Naive B cell (primary cell): ENCODE measurements at regions not wholly inside any gene's neighbourhood (a gene's known extent, or its start where the extent isn't known, plus 50 kb on each side); places are given as distances from the start of the nearest gene placed in this dataset.

Experiments used
- ATAC-seq, 2 donors: fragments of 150-1000 bp; cut with Tn5 transposase; 2 replicates each; pipeline ENCODE4 v1.10.0; 2021; ENCODE audit warnings: low read depth in 2 of 2, mild to moderate bottlenecking in 2 of 2, moderate library complexity in 2 of 2
- DNase-seq: peaks from one replicate; pipeline ENCODE4 v3.0.0; 2022
- H3K27ac Mint-ChIP-seq, 6 donors: one replicate each; pipeline ENCODE4 v1.8.0; 2020 to 2022; ENCODE audit warnings: mild to moderate bottlenecking in 6 of 6, mixed read lengths in 6 of 6, moderate library complexity in 5 of 6, inconsistent platforms in 2 of 6
- H3K27me3 Mint-ChIP-seq, 3 donors: one replicate each; pipeline ENCODE4 v1.8.0; 2021 to 2022; ENCODE audit warnings: mixed read lengths in 3 of 3, mild to moderate bottlenecking in 1 of 3
- H3K36me3 Mint-ChIP-seq, 2 donors: one replicate each; pipeline ENCODE4 v1.8.0; 2020 to 2022; ENCODE audit warnings: mixed read lengths in 2 of 2, inconsistent platforms in 1 of 2, mild to moderate bottlenecking in 1 of 2
- H3K4me1 Mint-ChIP-seq, 3 donors: one replicate each; pipeline ENCODE4 v1.8.0; 2020 to 2022; ENCODE audit warnings: mixed read lengths in 3 of 3, inconsistent platforms in 1 of 3, mild to moderate bottlenecking in 1 of 3, moderate library complexity in 1 of 3
- H3K4me3 Mint-ChIP-seq, 8 donors: one replicate each; pipeline ENCODE4 v1.8.0; 2020 to 2022; ENCODE audit warnings: mild to moderate bottlenecking in 8 of 8, mixed read lengths in 8 of 8, moderate library complexity in 8 of 8, inconsistent platforms in 2 of 8
- H3K9me3 Mint-ChIP-seq, 7 donors: one replicate each; pipeline ENCODE4 v1.8.0; 2020 to 2022; ENCODE audit warnings: mixed read lengths in 7 of 7, mild to moderate bottlenecking in 5 of 7, inconsistent platforms in 2 of 7, moderate library complexity in 1 of 7

DNA sequence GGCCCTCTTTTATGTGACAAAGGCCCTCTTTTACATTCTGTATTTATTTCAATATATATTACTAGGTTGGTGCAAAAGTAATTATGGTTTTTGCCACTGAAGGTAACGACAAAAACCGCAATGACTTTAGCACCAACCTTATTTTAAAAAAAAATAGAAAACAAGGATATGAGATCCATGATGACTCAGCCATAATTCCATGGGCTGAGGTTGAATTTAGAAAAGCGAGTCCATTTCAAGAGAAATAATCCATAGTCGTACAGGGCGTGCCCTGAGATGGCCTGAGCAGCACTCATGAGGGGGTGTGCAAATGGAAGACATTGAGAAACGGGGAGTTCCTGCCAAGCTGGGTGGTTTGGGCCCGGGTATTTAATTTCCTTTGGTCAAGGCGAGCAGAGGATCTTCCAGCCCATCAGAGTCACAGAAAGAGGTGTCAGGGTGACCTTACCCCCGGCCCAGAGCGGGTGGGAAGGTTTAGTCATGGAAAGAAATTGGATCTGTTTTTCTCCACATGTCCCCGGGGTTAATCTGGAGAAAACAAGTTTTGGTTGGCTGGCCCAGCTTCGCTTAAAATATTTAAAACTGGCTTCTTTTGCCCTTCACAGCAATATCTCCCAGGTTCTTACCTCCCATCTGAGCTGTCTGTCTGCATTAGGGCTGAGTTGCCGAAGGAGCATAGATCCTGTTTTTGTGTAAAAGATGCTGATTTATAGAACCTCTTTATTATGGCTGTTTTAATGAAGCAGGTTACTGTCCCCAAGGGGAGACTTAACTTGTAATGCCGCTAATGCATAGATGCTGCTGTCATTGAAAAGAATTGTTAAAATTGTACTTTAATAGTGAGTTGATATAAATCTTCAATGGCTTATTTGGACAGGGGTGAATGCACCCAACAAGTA lies 255.6 kb downstream of the PREX1 start:
- DNase-seq (no peak), ATAC-seq (no peak)
- H3K27ac Mint-ChIP-seq: no peak overlapping the region
- H3K27me3 Mint-ChIP-seq: peaks cover 7 to 27% (median 24%) of the 10 kb centered on the region in 3 donors
- H3K4me1 Mint-ChIP-seq: peaks cover 0 to 2% (median 0%) of the 10 kb centered on the region in 3 donors
- peak overlapping the region in 1 of 8 donors; percentile 35 for H3K4me3 Mint-ChIP-seq
- H3K36me3 Mint-ChIP-seq: no peaks in the 10 kb centered on the region
- H3K9me3 Mint-ChIP-seq: no peaks in the 10 kb centered on the region

DNA sequence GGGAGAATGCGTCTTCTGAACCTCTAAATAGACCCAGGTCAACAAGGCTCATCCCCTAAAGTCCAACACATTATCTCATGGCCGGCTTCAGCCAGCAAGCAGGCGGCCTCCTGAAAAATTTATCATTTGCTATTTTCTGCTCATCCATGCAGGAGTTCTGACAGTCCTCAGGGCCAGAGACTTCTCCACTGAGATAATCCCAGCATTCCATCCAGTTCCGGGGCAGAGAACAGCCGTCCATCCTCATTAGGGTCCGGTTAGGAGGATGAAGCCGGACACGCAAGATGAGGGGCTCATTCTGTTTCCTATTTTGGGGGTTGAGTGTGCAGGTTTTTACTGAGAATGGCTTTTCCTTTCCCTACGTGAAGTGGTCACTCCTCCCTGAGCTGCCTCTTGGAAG lies 258.1 kb downstream of the PREX1 start:
- Mint-ChIP-seq H3K36me3 (no peaks in the 10 kb centered on the region), H3K9me3 (peaks cover 0 to 10% (median 3%) of the 10 kb centered on the region in 7 donors), H3K4me3 (no peak overlapping the region), H3K4me1 (peaks cover 0 to 2% (median 0%) of the 10 kb centered on the region in 3 donors), H3K27ac (no peak overlapping the region), H3K27me3 (peaks cover 9 to 17% (median 17%) of the 10 kb centered on the region in 3 donors)
- DNase-seq: no peak
- no peak for ATAC-seq

DNA sequence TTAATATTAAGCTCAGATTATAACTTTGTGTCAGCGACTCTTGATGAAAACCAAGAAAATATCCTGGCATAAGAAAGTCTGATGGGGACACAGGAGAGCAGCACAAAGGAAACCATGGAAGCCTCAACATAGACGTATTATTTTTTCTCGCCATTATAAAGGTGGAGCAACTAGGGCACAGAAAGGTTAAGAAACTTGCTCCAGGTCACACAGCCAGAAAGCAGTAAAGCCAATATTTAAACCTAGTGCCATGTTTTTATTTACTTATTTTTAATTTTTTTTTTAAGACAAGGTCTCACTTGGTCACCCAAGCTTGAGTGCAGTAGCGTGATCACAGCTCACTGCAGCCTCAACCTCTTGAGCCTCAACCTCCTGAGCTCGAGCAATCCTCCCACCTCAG lies 259.3 kb downstream of the PREX1 start:
- peaks cover 7 to 15% (median 14%) of the 10 kb centered on the region in 3 donors for H3K27me3 Mint-ChIP-seq
- peaks cover 0 to 13% (median 5%) of the 10 kb centered on the region in 7 donors for H3K9me3 Mint-ChIP-seq
- DNase-seq (no peak), ATAC-seq (no peak)
- H3K4me1 Mint-ChIP-seq: peaks cover 0 to 2% (median 0%) of the 10 kb centered on the region in 3 donors
- H3K36me3 Mint-ChIP-seq: no peaks in the 10 kb centered on the region
- H3K4me3 Mint-ChIP-seq: no peak overlapping the region
- H3K27ac Mint-ChIP-seq: no peak overlapping the region

DNA sequence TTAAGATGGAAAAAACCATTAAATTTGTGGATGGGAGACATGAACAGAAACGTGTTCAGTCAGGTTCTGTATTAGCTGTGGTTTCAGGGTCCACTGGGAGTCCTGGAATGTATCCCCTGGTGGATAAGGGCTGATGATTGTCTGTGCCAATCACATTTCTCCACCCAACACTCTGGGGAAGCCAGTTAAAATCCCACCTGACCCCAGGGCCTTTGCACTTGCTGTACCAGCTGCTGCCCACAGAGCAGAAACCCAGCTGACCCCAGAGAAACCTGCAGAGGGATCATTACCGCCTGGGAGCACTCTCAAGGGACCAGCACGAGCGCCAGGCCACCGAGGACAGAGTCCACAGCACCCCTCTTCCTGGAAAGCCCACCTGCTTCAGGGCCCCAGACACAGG lies 260.7 kb downstream of the PREX1 start:
- no peaks in the 10 kb centered on the region for H3K36me3 Mint-ChIP-seq
- H3K27me3 Mint-ChIP-seq: peaks cover 7 to 15% (median 14%) of the 10 kb centered on the region in 3 donors
- no peak overlapping the region for H3K4me3 Mint-ChIP-seq
- H3K27ac Mint-ChIP-seq: no peak overlapping the region
- H3K9me3 Mint-ChIP-seq: peaks cover 0 to 14% (median 5%) of the 10 kb centered on the region in 7 donors
- DNase-seq (no peak), ATAC-seq (no peak)
- H3K4me1 Mint-ChIP-seq: peaks cover 0 to 2% (median 0%) of the 10 kb centered on the region in 3 donors

DNA sequence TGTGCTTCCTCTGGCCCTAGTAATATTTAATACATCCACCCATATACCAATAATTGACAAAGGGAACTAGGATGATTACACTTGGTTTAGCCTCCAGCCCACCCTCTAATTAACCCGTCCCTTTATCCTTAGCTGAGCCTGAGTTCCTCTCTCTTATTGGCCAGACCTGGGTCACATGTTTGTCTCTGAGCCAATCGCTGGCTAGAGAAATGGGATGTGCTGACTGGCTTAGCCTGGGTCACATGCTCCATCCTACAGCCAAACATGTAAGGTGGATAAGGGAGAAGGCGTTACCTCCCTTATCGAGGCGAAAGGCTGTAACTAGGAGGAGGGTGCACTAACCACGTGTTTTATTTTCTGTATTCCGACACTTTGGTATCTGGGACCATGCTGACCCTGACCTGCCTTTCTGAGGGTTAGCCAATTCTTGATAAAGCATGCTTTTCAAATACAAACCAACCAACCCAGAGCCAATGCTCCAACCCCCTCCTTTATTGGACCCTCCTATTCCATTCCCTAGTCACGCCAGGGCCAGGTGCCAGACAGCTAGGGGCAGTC lies 262.7 kb downstream of the PREX1 start:
- Mint-ChIP-seq H3K4me3 (no peak overlapping the region), H3K27me3 (peaks cover 7 to 15% (median 14%) of the 10 kb centered on the region in 3 donors), H3K4me1 (no peaks in the 10 kb centered on the region), H3K27ac (no peak overlapping the region), H3K9me3 (peaks cover 0 to 14% (median 5%) of the 10 kb centered on the region in 7 donors), H3K36me3 (no peaks in the 10 kb centered on the region)
- DNase-seq: no peak
- ATAC-seq: no peak

DNA sequence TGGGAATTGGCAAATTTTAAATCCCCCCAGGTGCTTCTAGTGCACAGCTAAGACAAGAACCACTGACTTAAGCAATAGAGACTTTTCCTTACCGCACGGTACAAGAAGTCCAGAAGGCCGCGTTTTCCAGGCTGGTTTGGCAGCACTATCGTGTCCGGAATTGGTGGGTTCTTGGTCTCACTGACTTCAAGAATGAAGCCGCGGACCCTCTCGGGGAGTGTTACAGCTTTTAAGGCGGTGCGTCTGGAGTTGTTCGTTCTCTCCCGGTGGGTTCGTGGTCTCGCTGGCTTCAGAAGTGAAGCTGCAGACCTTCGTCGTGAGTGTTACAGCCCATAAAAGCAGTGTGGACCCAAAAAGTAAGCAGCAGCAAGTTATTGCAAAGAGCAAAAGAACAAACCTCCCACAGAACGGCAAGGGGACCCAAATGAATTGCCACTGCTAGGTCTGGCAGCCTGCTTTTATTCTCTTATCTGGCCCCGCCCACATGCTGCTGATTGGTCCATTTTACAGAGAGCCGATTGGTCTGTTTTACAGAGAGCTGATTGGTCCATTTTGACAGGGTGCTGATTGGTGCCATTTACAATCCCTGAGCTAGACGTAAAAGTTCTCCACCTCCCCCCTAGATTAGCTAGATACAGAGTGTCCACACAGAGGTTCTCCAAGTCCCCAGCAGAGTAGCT lies 264.5 kb downstream of the PREX1 start:
- H3K4me1 Mint-ChIP-seq: no peaks in the 10 kb centered on the region
- peaks cover 0 to 14% (median 5%) of the 10 kb centered on the region in 7 donors for H3K9me3 Mint-ChIP-seq
- ATAC-seq: no peak
- no peaks in the 10 kb centered on the region for H3K36me3 Mint-ChIP-seq
- H3K27me3 Mint-ChIP-seq: peaks cover 7 to 19% (median 15%) of the 10 kb centered on the region in 3 donors
- H3K4me3 Mint-ChIP-seq: peak overlapping the region in 1 of 8 donors; percentile 67
- peak overlapping the region in 1 of 6 donors; percentile 67 for H3K27ac Mint-ChIP-seq
- no peak for DNase-seq

DNA sequence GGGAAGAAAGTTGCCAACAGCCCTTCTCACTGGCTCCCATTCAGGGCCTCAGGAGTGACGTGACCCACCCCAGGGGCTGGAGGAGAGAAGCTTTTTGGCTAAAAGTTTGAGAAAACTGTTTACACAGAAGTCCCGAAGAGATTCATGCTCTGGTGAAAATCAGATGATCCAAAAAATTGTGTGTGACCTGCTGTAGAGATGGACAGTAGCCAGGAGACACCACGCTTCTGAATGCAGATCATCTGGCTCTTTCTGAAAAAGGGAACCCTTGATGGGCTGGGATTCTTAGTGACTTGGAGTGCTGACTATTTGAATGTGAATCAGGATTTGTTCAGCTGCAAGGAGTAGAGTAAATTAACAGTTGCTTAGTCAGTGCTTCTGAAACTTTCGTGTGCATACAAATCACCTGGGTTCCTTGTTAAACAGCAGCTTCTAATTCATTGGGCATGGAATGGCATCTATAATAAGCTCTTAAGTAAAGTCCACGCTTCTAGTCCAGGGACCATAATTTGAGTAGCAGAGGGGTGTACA lies 265.1 kb downstream of the PREX1 start:
- ATAC-seq: no peak
- H3K36me3 Mint-ChIP-seq: no peaks in the 10 kb centered on the region
- H3K9me3 Mint-ChIP-seq: peaks cover 0 to 14% (median 5%) of the 10 kb centered on the region in 7 donors
- DNase-seq: no peak
- peak overlapping the region in 1 of 6 donors; percentile 54 for H3K27ac Mint-ChIP-seq
- no peaks in the 10 kb centered on the region for H3K4me1 Mint-ChIP-seq
- peaks cover 7 to 19% (median 11%) of the 10 kb centered on the region in 3 donors for H3K27me3 Mint-ChIP-seq
- H3K4me3 Mint-ChIP-seq: no peak overlapping the region

DNA sequence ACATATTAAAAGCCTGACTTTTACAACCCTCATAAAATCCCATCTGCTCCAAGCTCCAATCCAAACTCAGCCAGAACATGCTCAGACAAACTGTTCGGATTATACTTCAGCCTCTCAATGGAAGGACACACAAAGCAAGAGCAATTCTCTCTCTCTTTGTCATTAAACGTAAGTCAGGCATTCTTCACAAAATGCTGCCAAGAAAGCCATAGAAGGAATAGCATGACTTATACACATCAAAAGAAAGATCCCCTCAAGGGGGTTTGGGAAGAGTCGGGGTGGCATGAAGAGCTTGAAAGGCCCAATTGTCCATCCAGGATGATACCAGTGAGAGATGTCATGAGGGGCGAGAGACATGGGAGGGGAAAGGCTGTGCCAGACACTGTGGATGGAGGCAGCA lies 268.9 kb downstream of the PREX1 start:
- peaks cover 4 to 12% (median 6%) of the 10 kb centered on the region in 3 donors for H3K27me3 Mint-ChIP-seq
- no peaks in the 10 kb centered on the region for H3K4me1 Mint-ChIP-seq
- H3K9me3 Mint-ChIP-seq: peaks cover 0 to 4% (median 0%) of the 10 kb centered on the region in 7 donors
- H3K4me3 Mint-ChIP-seq: no peak overlapping the region
- no peaks in the 10 kb centered on the region for H3K36me3 Mint-ChIP-seq
- no peak for ATAC-seq
- no peak for DNase-seq
- H3K27ac Mint-ChIP-seq: no peak overlapping the region

DNA sequence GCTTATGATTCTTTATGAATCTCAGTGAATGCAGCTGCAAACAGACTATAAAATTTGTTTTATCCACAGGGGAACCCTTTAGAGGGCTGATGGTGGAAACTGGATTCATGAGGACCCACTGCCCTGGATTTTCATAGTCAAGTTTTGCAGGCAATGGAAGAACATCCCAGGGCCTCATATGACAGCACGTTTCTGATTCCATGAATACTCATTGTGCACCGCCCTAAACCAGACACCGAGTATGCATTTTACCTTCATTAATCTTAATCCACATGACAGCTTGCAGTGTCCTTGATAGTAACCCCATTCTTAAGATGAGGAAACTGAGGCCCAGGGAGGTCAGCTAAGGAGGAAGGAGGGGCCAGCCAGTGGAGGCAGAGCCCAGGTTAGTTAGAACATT lies 270.4 kb downstream of the PREX1 start:
- DNase-seq: no peak
- Mint-ChIP-seq H3K27me3 (peaks cover 4 to 21% (median 6%) of the 10 kb centered on the region in 3 donors), H3K9me3 (no peaks in the 10 kb centered on the region), H3K36me3 (no peaks in the 10 kb centered on the region), H3K4me1 (no peaks in the 10 kb centered on the region), H3K27ac (no peak overlapping the region), H3K4me3 (no peak overlapping the region)
- ATAC-seq: no peak

DNA sequence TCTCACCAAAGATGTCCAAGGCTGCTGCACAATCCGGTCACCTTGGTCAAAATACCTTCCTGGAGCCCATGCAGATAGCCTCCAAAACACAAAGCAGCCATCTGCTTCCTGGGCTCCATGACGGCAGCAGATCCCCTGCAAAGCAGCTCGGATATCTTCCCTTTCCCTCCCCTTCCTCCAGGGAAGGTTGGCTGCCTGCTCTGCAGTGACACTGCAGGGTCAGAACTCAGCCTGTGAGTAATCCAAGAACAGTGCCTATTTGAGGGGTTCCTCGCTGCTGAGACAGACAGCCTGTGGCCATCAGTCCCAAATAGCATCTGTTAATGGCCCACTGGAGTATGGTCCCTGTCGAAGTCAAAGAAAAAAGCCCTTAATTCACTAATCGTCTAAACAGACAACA lies 270.8 kb downstream of the PREX1 start:
- Mint-ChIP-seq H3K4me1 (no peaks in the 10 kb centered on the region), H3K36me3 (no peaks in the 10 kb centered on the region), H3K9me3 (no peaks in the 10 kb centered on the region), H3K27ac (no peak overlapping the region), H3K4me3 (no peak overlapping the region), H3K27me3 (peaks cover 4 to 22% (median 6%) of the 10 kb centered on the region in 3 donors)
- no peak for ATAC-seq
- DNase-seq: no peak

DNA sequence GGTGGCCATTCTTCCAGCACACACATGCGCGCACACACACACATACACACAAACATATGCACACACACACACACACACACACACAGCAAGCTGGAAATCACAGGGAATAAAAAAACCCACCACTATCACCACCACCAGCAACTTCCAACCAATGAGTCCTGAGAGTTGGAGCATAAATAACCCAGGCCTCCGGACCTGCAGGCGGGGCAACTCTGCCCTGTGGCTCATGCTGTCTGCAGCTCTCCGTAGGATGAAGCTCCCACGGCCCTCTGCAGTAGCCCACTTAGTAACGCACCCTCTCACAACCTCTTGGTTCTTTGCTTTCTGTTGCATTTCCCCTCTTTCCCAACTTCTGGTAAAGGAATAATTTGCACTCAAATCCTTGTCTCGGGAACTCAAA lies 275.2 kb downstream of the PREX1 start:
- Mint-ChIP-seq H3K36me3 (no peaks in the 10 kb centered on the region), H3K9me3 (no peaks in the 10 kb centered on the region), H3K4me3 (no peak overlapping the region), H3K27ac (no peak overlapping the region), H3K4me1 (no peaks in the 10 kb centered on the region), H3K27me3 (peaks cover 14 to 36% (median 35%) of the 10 kb centered on the region in 3 donors)
- no peak for ATAC-seq
- no peak for DNase-seq

DNA sequence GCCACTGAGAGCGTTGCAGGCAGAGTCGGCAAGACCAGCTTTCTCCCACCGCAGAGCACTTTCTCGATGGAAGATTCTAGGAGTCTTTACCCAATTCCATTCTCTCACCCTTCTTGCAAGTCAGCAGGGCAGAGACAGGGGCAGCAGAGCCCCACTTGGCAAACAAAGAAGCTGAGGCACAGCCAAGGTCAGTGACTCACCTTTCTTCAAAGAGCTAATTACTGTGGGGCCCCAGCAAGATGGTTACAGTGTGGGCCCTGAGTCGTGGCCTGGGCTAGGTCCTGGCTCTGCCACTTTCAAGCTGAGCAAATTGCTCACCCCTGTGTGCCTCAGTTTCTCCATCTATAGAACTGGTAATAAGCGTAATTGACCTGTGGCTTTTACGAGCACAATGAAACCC lies 277.0 kb downstream of the PREX1 start:
- peaks cover 18 to 38% (median 35%) of the 10 kb centered on the region in 3 donors for H3K27me3 Mint-ChIP-seq

DNA sequence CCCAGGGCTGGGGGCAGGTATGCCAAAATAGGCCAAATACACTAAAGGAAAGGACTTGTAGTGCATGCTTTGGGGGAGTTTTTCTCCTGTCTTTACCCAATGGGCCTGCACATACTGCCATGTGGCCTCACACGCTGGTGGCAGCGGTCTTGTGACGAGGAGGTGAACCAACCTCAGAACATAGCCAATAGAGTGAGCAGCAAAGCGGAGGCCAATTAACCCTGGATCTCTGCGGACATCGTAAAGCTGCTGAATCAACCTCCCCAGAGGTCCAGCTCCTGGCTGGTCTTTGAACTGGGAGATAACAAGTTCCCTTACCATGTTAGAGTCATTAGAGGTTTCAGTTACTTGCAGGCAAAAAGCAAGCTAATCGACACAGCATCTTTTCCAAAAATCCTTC lies 280.1 kb downstream of the PREX1 start:
- no peak overlapping the region for H3K27ac Mint-ChIP-seq
- ATAC-seq (no peak), DNase-seq (no peak)
- H3K27me3 Mint-ChIP-seq: peaks cover 26 to 55% (median 54%) of the 10 kb centered on the region in 3 donors
- H3K36me3 Mint-ChIP-seq: peaks cover 0 to 6% of the 10 kb centered on the region in 2 donors
- H3K9me3 Mint-ChIP-seq: peaks cover 0 to 2% (median 0%) of the 10 kb centered on the region in 7 donors
- no peak overlapping the region for H3K4me3 Mint-ChIP-seq
- H3K4me1 Mint-ChIP-seq: peaks cover 0 to 17% (median 10%) of the 10 kb centered on the region in 3 donors

More for the DNA sequence above, 277.0 kb downstream of the PREX1 start:
- Mint-ChIP-seq H3K4me1 (no peaks in the 10 kb centered on the region), H3K36me3 (no peaks in the 10 kb centered on the region), H3K4me3 (peak overlapping the region in 1 of 8 donors; percentile 21), H3K27ac (no peak overlapping the region), H3K9me3 (no peaks in the 10 kb centered on the region)
- ATAC-seq: no peak
- DNase-seq: no peak
